ENCODE measurements at regions not wholly inside any gene's neighbourhood (a gene's known extent, or its start where the extent isn't known, plus 50 kb on each side); places are given as distances from the start of the nearest gene placed in this dataset.

DNA sequence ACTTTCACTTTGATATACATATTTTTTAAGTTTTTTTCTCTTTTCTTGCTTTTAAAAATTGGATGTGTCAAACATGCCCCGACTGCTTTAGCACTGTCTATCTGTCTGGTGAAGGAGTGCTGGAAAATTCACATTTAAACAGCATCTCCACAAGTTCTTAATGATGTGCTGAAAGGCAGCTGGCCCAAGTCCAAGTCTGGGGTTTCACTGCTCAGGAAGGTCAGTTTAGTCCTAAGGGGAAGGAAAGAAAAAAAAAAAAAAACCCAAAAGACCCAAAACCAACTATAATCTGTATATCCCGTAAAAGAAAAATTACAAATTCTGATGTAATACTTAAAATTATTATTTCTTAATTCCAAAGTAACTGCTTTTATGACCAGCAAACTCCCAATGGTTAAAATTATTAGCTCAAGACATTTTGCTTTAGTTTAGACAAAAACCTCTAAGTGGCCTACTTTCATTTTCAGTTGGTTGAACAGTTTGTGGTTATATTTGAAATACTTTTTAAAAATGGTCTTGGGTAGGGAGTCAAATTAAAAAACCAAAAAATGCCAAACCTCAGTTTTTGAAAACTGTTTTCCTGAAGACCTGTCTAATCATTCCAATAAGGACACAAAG, 79.5 kb upstream of the PREP start:
- TF ChIP-seq, protein P1, sequence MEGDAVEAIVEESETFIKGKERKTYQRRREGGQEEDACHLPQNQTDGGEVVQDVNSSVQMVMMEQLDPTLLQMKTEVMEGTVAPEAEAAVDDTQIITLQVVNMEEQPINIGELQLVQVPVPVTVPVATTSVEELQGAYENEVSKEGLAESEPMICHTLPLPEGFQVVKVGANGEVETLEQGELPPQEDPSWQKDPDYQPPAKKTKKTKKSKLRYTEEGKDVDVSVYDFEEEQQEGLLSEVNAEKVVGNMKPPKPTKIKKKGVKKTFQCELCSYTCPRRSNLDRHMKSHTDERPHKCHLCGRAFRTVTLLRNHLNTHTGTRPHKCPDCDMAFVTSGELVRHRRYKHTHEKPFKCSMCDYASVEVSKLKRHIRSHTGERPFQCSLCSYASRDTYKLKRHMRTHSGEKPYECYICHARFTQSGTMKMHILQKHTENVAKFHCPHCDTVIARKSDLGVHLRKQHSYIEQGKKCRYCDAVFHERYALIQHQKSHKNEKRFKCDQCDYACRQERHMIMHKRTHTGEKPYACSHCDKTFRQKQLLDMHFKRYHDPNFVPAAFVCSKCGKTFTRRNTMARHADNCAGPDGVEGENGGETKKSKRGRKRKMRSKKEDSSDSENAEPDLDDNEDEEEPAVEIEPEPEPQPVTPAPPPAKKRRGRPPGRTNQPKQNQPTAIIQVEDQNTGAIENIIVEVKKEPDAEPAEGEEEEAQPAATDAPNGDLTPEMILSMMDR (IDR thresholded peaks at IDR 0.05; ENCODE audit: low read depth, low read length) = no peak
- TF ChIP-seq POLR2A (IDR thresholded peaks at IDR 0.05; ENCODE audit: extremely low read depth, insufficient read length) (no peak), MYC (IDR thresholded peaks at IDR 0.05; ENCODE audit: low read depth, low read length) (no peak)
- TF ChIP-seq, protein P2, sequence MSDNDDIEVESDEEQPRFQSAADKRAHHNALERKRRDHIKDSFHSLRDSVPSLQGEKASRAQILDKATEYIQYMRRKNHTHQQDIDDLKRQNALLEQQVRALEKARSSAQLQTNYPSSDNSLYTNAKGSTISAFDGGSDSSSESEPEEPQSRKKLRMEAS (IDR thresholded peaks at IDR 0.05; ENCODE audit: low read depth, low read length) = no peak
